ENCODE measurements at regions not wholly inside any gene's neighbourhood (a gene's known extent, or its start where the extent isn't known, plus 50 kb on each side); places are given as distances from the start of the nearest gene placed in this dataset.

- Histone ChIP-seq H3K79me2 (replicated peaks; ENCODE audit: insufficient read depth) (no peaks in the 10 kb centered on the region), H3K27me3 (ENCODE audit: insufficient read depth) (no peaks in the 10 kb centered on the region), H3K27ac (ENCODE audit: low read depth) (no peak overlapping the region), H3K9me2 (ENCODE audit: insufficient read depth) (peaks cover 26% of the 10 kb centered on the region; the same call in 1 of the 2 replicates), H3F3A (replicated peaks; ENCODE audit: low read depth) (no peaks in the 10 kb centered on the region; the same call in 1 of the 2 replicates), H3K4me1 (ENCODE audit: insufficient read depth) (peaks cover 23% of the 10 kb centered on the region), H3K36me3 (ENCODE audit: insufficient read depth) (no peaks in the 10 kb centered on the region), H3K4me2 (no peak overlapping the region), H2AFZ (no peak overlapping the region), H4K20me1 (replicated peaks; ENCODE audit: insufficient read depth) (no peaks in the 10 kb centered on the region), H3K4me3 (no peak overlapping the region)
- H3K27me3 Mint-ChIP-seq (ENCODE audit: insufficient read depth, low read depth, poor library complexity), result peaks cover 4% of the 10 kb centered on the region
- no peaks in the 10 kb centered on the region; the same call in 2 of the 3 replicates for H3K36me3 Mint-ChIP-seq (ENCODE audit: low read depth)
- ATAC-seq, result no peak
- H3K4me1 Mint-ChIP-seq, result peaks cover 30% of the 10 kb centered on the region
- H3K27ac Mint-ChIP-seq, result no peak overlapping the region
- no peaks in the 10 kb centered on the region for H3K9me3 Mint-ChIP-seq
- H3K4me3 Mint-ChIP-seq, result no peak overlapping the region
- no peak for DNase-seq (ENCODE audit: low spot score)
- TF ChIP-seq NANOG (IDR thresholded peaks at IDR 0.05; ENCODE audit: borderline replicate concordance) (no peak), STAT1 (IDR thresholded peaks at IDR 0.05; ENCODE audit: unreplicated experiment) (no peak)
Measured at GRCh38 chr6:14730654-14731053, 515.2 kb upstream of the JARID2 start.

- no peaks in the 10 kb centered on the region for H4K20me1 ChIP-seq (replicated peaks; ENCODE audit: insufficient read depth)
- H3F3A ChIP-seq (replicated peaks; ENCODE audit: low read depth), result no peaks in the 10 kb centered on the region; the same call in 1 of the 2 replicates
- H3K27me3 ChIP-seq (ENCODE audit: insufficient read depth), result no peaks in the 10 kb centered on the region
- Mint-ChIP-seq H3K4me1 (peaks cover 30% of the 10 kb centered on the region), H3K9me3 (no peaks in the 10 kb centered on the region), H3K36me3 (ENCODE audit: low read depth) (no peaks in the 10 kb centered on the region; the same call in 2 of the 3 replicates), H3K27ac (no peak overlapping the region), H3K4me3 (no peak overlapping the region), H3K27me3 (ENCODE audit: insufficient read depth, low read depth, poor library complexity) (peaks cover 4% of the 10 kb centered on the region)
- H2AFZ ChIP-seq, result no peak overlapping the region
- H3K4me3 ChIP-seq, result no peak overlapping the region
- H3K4me2 ChIP-seq, result no peak overlapping the region
- no peak for DNase-seq (ENCODE audit: low spot score)
- peaks cover 23% of the 10 kb centered on the region for H3K4me1 ChIP-seq (ENCODE audit: insufficient read depth)
- H3K79me2 ChIP-seq (replicated peaks; ENCODE audit: insufficient read depth), result no peaks in the 10 kb centered on the region
- H3K9me2 ChIP-seq (ENCODE audit: insufficient read depth), result peaks cover 30% of the 10 kb centered on the region; the same call in 1 of the 2 replicates
- no peak for ATAC-seq
- H3K36me3 ChIP-seq (ENCODE audit: insufficient read depth), result no peaks in the 10 kb centered on the region
- no peak overlapping the region for H3K27ac ChIP-seq (ENCODE audit: low read depth)
- no peak for TF ChIP-seq CTCF (conservative IDR thresholded peaks at IDR 0.05; ENCODE audit: low read depth in 2 of 2)
- no peak for TF ChIP-seq EZH2 (IDR thresholded peaks at IDR 0.05; ENCODE audit: low read depth, unreplicated experiment)
- TF ChIP-seq ZNF114 (CRISPR knock-in tag; IDR thresholded peaks at IDR 0.05), result no peak
- TF ChIP-seq STAT1 (IDR thresholded peaks at IDR 0.05; ENCODE audit: unreplicated experiment), result no peak
- TF ChIP-seq ETS1 (IDR thresholded peaks at IDR 0.05), result no peak
- TF ChIP-seq REST (IDR thresholded peaks at IDR 0.05; ENCODE audit: unreplicated experiment), result no peak
- TF ChIP-seq EZH2phosphoT487 (IDR thresholded peaks at IDR 0.05; ENCODE audit: unreplicated experiment), result no peak
- TF ChIP-seq POLR2AphosphoS5 (IDR thresholded peaks at IDR 0.05; ENCODE audit: low read depth), result no peak
- no peak for TF ChIP-seq NANOG (IDR thresholded peaks at IDR 0.05; ENCODE audit: borderline replicate concordance)
Measured at GRCh38 chr6:14731611-14732010, 514.3 kb upstream of the JARID2 start.
